HG03025 (cell line): ENCODE measurements at regions not wholly inside any gene's neighbourhood (a gene's known extent, or its start where the extent isn't known, plus 50 kb on each side); places are given as distances from the start of the nearest gene placed in this dataset.

Experiments
- ATAC-seq: cut with Tn5 transposase; IDR thresholded peaks from one replicate; pipeline ENCODE4 v1.9.1; 2021; ENCODE audit warnings: mild to moderate bottlenecking, moderate library complexity; ENCODE audit not compliant: unreplicated experiment, low FRiP score

- ATAC-seq = no peak
Measured at GRCh38 chr15:94535298-94536048, 304.1 kb downstream of the MCTP2 start.

- no peak for ATAC-seq
Measured at GRCh38 chr15:94536549-94536948, 305.2 kb downstream of the MCTP2 start.

GRCh38 chr15:94538280-94538679, 306.9 kb downstream of the MCTP2 start:
- ATAC-seq = no peak

GRCh38 chr15:94542391-94542790, 311.0 kb downstream of the MCTP2 start:
- ATAC-seq = no peak

GRCh38 chr15:94546808-94547207, 315.4 kb downstream of the MCTP2 start:
- ATAC-seq = no peak

GRCh38 chr15:94547711-94548110, 316.4 kb downstream of the MCTP2 start:
- no peak for ATAC-seq

GRCh38 chr15:94555841-94556519, 324.6 kb downstream of the MCTP2 start:
- no peak for ATAC-seq

- ATAC-seq = no peak
Measured at GRCh38 chr15:94561036-94561689, 329.8 kb downstream of the MCTP2 start.

GRCh38 chr15:94563456-94563855, 332.1 kb downstream of the MCTP2 start:
- ATAC-seq = no peak

- peak; percentile 70 for ATAC-seq
Measured at GRCh38 chr15:94576889-94577533, 345.6 kb downstream of the MCTP2 start.

- ATAC-seq = no peak
Measured at GRCh38 chr15:94579286-94579685, 347.9 kb downstream of the MCTP2 start.

- ATAC-seq = no peak
Measured at GRCh38 chr15:94580211-94580885, 349.0 kb downstream of the MCTP2 start.

- no peak for ATAC-seq
Measured at GRCh38 chr15:94582368-94582767, 351.0 kb downstream of the MCTP2 start.

GRCh38 chr15:94584833-94585244, 353.5 kb downstream of the MCTP2 start:
- peak; percentile 52 for ATAC-seq

- ATAC-seq = peak; percentile 57
Measured at GRCh38 chr15:94586099-94586498, 354.7 kb downstream of the MCTP2 start.

- no peak for ATAC-seq
Measured at GRCh38 chr15:94587113-94587512, 355.8 kb downstream of the MCTP2 start.

- ATAC-seq = no peak
Measured at GRCh38 chr15:94588993-94589392, 357.6 kb downstream of the MCTP2 start.

- ATAC-seq = no peak
Measured at GRCh38 chr15:94592495-94592894, 361.1 kb downstream of the MCTP2 start.

- ATAC-seq = no peak
Measured at GRCh38 chr15:94596707-94597106, 365.3 kb downstream of the MCTP2 start.

GRCh38 chr15:94600505-94600904, 369.1 kb downstream of the MCTP2 start:
- no peak for ATAC-seq
